HCT116 (cell line): ENCODE measurements at regions not wholly inside any gene's neighbourhood (a gene's known extent, or its start where the extent isn't known, plus 50 kb on each side); places are given as distances from the start of the nearest gene placed in this dataset.

Experiments used
- ATAC-seq: fragments of 200-7000 bp; cut with Tn5 transposase; 2 replicates; pipeline ENCODE4 v1.9.1; 2020; ENCODE audit warnings: mild to moderate bottlenecking, moderate library complexity
- BruUV-seq: library from RNA; stranded (reverse); fragments of 400-500 nt; replicated peaks from 2 replicates; lab custom pipeline; 2021; lab: Mats Ljungman, UMichigan
- CTCF ChIA-PET: fragments of 300-600 bp; sonication (Branson Sonifier 250); formaldehyde crosslinking; loops from one replicate; lab custom pipeline; 2021; ENCODE audit warnings: antibody characterized with exemption; lab: Charles Lee
- POLR2A ChIA-PET: fragments of 300-600, 350-600 bp; sonication (Branson Sonifier 250); formaldehyde crosslinking; loops from one replicate; lab custom pipeline; 2021; ENCODE audit warnings: antibody characterized with exemption; lab: Charles Lee
- RAD21 ChIA-PET, 2 experiments: fragments of 300-600 bp; sonication (Branson Sonifier 250); formaldehyde crosslinking; loops; one replicate each; lab custom pipeline; 2023; ENCODE audit warnings: low total read pairs in 2 of 2; ENCODE audit not compliant: uncharacterized antibody in 2 of 2, unreplicated experiment in 2 of 2, low non-redundant PET in 1 of 2; lab: Charles Lee
- DNase-seq: peaks from one replicate; pipeline ENCODE4 v3.0.0-alpha.2; 2010; ENCODE audit warnings: low read depth, low spot score
- H2AFZ ChIP-seq: fragments of 200-600 bp; shearing (Covaris generic), sonication (generic); 2 replicates; pipeline ENCODE4 v1.6.1; 2017; ENCODE audit warnings: low read depth, mixed run types, mixed read lengths, antibody characterized with exemption, low read length; ENCODE audit not compliant: poor library complexity, severe bottlenecking
- H3K27ac ChIP-seq: 2 replicates; pipeline ENCODE4 v1.5.1; 2012; ENCODE audit warnings: low read depth, low read length
- H3K27me3 ChIP-seq: fragments of 200-600 bp; sonication (generic); 2 replicates; pipeline ENCODE4 v1.6.1; 2016; ENCODE audit warnings: mixed run types, low read length, mixed read lengths; ENCODE audit not compliant: insufficient read depth
- H3K36me3 ChIP-seq, 2 experiments: fragments of 200-500 bp in 1 of 2; fragments of 200-600 bp in 1 of 2; sonication (Bioruptor generic) in 1 of 2; sonication (generic) in 1 of 2; 2 replicates each; pipeline versions ENCODE4 v1.5.1 to v1.6.1; 2014 to 2016; ENCODE audit warnings: low read length in 2 of 2, inconsistent platforms in 1 of 2, mixed read lengths in 1 of 2, mixed run types in 1 of 2; ENCODE audit not compliant: insufficient read depth in 2 of 2, control insufficient read depth in 1 of 2
- H3K4me1 ChIP-seq, 2 experiments: fragments of 200-600 bp in 1 of 2; sonication (generic) in 1 of 2; 2 replicates each; pipeline versions ENCODE4 v1.5.1 to v1.6.1; 2012 to 2017; ENCODE audit warnings: low read length in 2 of 2, inconsistent platforms in 1 of 2, mild to moderate bottlenecking in 1 of 2, mixed read lengths in 1 of 2, mixed run types in 1 of 2, moderate library complexity in 1 of 2; ENCODE audit not compliant: insufficient read depth in 2 of 2, control insufficient read depth in 1 of 2
- H3K4me2 ChIP-seq: fragments of 200-600 bp; sonication (generic); 2 replicates; pipeline ENCODE4 v1.6.1; 2017; ENCODE audit warnings: mixed run types, low read length, mixed read lengths
- H3K4me3 ChIP-seq, 2 experiments: fragments of 200-600 bp in 1 of 2; sonication (generic) in 1 of 2; replicated peaks in 1 of 2; 2 replicates each; pipeline ENCODE4 v1.5.1; 2011 to 2016; ENCODE audit warnings: low read length in 2 of 2, control low read depth in 1 of 2, low read depth in 1 of 2, mild to moderate bottlenecking in 1 of 2, mixed read lengths in 1 of 2, mixed run types in 1 of 2
- H3K79me2 ChIP-seq: fragments of 200-600 bp; sonication (generic); 2 replicates; pipeline ENCODE4 v1.6.1; 2017; ENCODE audit warnings: mild to moderate bottlenecking, mixed run types, low read length, moderate library complexity, mixed read lengths; ENCODE audit not compliant: insufficient read depth
- H3K9ac ChIP-seq: fragments of 200-600 bp; sonication (generic); 2 replicates; pipeline ENCODE4 v1.6.1; 2016; ENCODE audit warnings: low read length, mixed read lengths
- H3K9me2 ChIP-seq: fragments of 200-600 bp; sonication (generic), shearing (Covaris generic); 2 replicates; pipeline ENCODE4 v1.6.1; 2017; ENCODE audit warnings: mixed run types, mild to moderate bottlenecking, moderate library complexity; ENCODE audit not compliant: insufficient read depth
- H3K9me3 ChIP-seq, 2 experiments: fragments of 200-500 bp in 1 of 2; fragments of 200-600 bp in 1 of 2; sonication (Bioruptor generic) in 1 of 2; sonication (generic) in 1 of 2; 2 replicates each; pipeline ENCODE4 v1.6.1; 2014 to 2017; ENCODE audit warnings: low read length in 2 of 2, mixed read lengths in 2 of 2, inconsistent platforms in 1 of 2, low read depth in 1 of 2, mild to moderate bottlenecking in 1 of 2, mixed run types in 1 of 2, moderate library complexity in 1 of 2; ENCODE audit not compliant: control insufficient read depth in 1 of 2, insufficient read depth in 1 of 2
- H4K20me1 ChIP-seq: fragments of 200-600 bp; sonication (generic), shearing (Covaris generic); 2 replicates; pipeline ENCODE4 v1.6.1; 2017; ENCODE audit warnings: mixed run types, mild to moderate bottlenecking, moderate library complexity; ENCODE audit not compliant: insufficient read depth
- CTCF ChIP-seq, 3 experiments: fragments of 200-600 bp in 1 of 3; sonication (generic) in 1 of 3; IDR thresholded peaks in 2 of 3; conservative IDR thresholded peaks in 1 of 3; 2 replicates each; pipeline ENCODE4 v1.5.1; 2012 to 2017; ENCODE audit warnings: low read depth in 2 of 3, low read length in 2 of 3, antibody characterized with exemption in 1 of 3, borderline replicate concordance in 1 of 3, control low read depth in 1 of 3, mild to moderate bottlenecking in 1 of 3, mixed read lengths in 1 of 3, mixed run types in 1 of 3, moderate library complexity in 1 of 3; ENCODE audit not compliant: insufficient read depth in 1 of 3
- ELF1 ChIP-seq: IDR thresholded peaks from 2 replicates; pipeline ENCODE4 v1.6.1; 2012; ENCODE audit warnings: low read depth, borderline replicate concordance
- POLR2A ChIP-seq: IDR thresholded peaks from 2 replicates; pipeline ENCODE4 v1.7.0; 2011; ENCODE audit warnings: borderline replicate concordance; ENCODE audit not compliant: insufficient read depth, insufficient read length; ENCODE audit errors: extremely low read depth
- POLR2AphosphoS5 ChIP-seq: IDR thresholded peaks from 2 replicates; pipeline ENCODE4 v1.6.1; 2011; ENCODE audit warnings: mild to moderate bottlenecking, low read depth, low read length, moderate library complexity
- ZFX ChIP-seq: fragments of 450-650 bp; IDR thresholded peaks from 2 replicates; pipeline ENCODE4 v1.6.1; 2017
- ZNF274 ChIP-seq: fragments of 200-500 bp; sonication (Bioruptor generic); IDR thresholded peaks from 2 replicates; pipeline ENCODE4 v1.6.1; 2014; ENCODE audit warnings: mild to moderate bottlenecking, low read depth, low read length, inconsistent platforms
- intact Hi-C: fragments of 100-400 bp; cut with micrococcal nuclease; formaldehyde crosslinking; loops from 2 replicates; pipeline ENCODE4 v1.10.0; 2022
- TF ChIP-seq, protein P1 (sequence below): IDR thresholded peaks from 2 replicates; pipeline ENCODE4 v1.6.1; 2011; ENCODE audit warnings: mild to moderate bottlenecking, low read length, moderate library complexity; ENCODE audit not compliant: insufficient replicate concordance; ENCODE audit errors: extremely low read depth
- TF ChIP-seq, protein P2 (sequence below): IDR thresholded peaks from 2 replicates; pipeline ENCODE4 v1.6.1; 2012; ENCODE audit warnings: low read depth

GRCh38 chr5:15284706-15285105, 215.3 kb upstream of the FBXL7 start:
- ATAC-seq (no peak), DNase-seq (no peak)
- Histone ChIP-seq H3K36me3 (no peaks in the 10 kb centered on the region), H3K4me1 (no peaks in the 10 kb centered on the region), H3K9me2 (no peaks in the 10 kb centered on the region), H2AFZ (no peak overlapping the region), H3K4me3 (no peak overlapping the region), H4K20me1 (no peaks in the 10 kb centered on the region), H3K27ac (no peak overlapping the region), H3K4me2 (no peak overlapping the region), H3K9me3 (peaks cover 4 to 26% of the 10 kb centered on the region in 2 experiments; a peak in 2 of 4 replicates), H3K9ac (no peak overlapping the region), H3K79me2 (no peaks in the 10 kb centered on the region), H3K27me3 (no peaks in the 10 kb centered on the region)
- intact Hi-C loops, result no loop called here
- ChIA-PET POLR2A (no interaction called here), CTCF (no interaction called here), RAD21 (no interaction called here)
- BruUV-seq, result no TSS peak
- TF ChIP-seq, protein P1, sequence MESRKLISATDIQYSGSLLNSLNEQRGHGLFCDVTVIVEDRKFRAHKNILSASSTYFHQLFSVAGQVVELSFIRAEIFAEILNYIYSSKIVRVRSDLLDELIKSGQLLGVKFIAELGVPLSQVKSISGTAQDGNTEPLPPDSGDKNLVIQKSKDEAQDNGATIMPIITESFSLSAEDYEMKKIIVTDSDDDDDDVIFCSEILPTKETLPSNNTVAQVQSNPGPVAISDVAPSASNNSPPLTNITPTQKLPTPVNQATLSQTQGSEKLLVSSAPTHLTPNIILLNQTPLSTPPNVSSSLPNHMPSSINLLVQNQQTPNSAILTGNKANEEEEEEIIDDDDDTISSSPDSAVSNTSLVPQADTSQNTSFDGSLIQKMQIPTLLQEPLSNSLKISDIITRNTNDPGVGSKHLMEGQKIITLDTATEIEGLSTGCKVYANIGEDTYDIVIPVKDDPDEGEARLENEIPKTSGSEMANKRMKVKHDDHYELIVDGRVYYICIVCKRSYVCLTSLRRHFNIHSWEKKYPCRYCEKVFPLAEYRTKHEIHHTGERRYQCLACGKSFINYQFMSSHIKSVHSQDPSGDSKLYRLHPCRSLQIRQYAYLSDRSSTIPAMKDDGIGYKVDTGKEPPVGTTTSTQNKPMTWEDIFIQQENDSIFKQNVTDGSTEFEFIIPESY, result no peak
- TF ChIP-seq CTCF (IDR thresholded peaks at IDR 0.05 in 2 of 3, conservative IDR thresholded peaks at IDR 0.05 in 1 of 3; ENCODE audit: borderline replicate concordance in 1 of 3, insufficient read depth in 1 of 3, low read depth in 2 of 3, low read length in 2 of 3), result no peak
- TF ChIP-seq ZNF274, result no peak
- TF ChIP-seq ELF1, result no peak
- no peak for TF ChIP-seq POLR2A
- no peak for TF ChIP-seq ZFX
- TF ChIP-seq, protein P2, sequence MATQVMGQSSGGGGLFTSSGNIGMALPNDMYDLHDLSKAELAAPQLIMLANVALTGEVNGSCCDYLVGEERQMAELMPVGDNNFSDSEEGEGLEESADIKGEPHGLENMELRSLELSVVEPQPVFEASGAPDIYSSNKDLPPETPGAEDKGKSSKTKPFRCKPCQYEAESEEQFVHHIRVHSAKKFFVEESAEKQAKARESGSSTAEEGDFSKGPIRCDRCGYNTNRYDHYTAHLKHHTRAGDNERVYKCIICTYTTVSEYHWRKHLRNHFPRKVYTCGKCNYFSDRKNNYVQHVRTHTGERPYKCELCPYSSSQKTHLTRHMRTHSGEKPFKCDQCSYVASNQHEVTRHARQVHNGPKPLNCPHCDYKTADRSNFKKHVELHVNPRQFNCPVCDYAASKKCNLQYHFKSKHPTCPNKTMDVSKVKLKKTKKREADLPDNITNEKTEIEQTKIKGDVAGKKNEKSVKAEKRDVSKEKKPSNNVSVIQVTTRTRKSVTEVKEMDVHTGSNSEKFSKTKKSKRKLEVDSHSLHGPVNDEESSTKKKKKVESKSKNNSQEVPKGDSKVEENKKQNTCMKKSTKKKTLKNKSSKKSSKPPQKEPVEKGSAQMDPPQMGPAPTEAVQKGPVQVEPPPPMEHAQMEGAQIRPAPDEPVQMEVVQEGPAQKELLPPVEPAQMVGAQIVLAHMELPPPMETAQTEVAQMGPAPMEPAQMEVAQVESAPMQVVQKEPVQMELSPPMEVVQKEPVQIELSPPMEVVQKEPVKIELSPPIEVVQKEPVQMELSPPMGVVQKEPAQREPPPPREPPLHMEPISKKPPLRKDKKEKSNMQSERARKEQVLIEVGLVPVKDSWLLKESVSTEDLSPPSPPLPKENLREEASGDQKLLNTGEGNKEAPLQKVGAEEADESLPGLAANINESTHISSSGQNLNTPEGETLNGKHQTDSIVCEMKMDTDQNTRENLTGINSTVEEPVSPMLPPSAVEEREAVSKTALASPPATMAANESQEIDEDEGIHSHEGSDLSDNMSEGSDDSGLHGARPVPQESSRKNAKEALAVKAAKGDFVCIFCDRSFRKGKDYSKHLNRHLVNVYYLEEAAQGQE, result no peak
- no peak for TF ChIP-seq POLR2AphosphoS5
